ENCODE measurements at regions not wholly inside any gene's neighbourhood (a gene's known extent, or its start where the extent isn't known, plus 50 kb on each side); places are given as distances from the start of the nearest gene placed in this dataset.

DNA sequence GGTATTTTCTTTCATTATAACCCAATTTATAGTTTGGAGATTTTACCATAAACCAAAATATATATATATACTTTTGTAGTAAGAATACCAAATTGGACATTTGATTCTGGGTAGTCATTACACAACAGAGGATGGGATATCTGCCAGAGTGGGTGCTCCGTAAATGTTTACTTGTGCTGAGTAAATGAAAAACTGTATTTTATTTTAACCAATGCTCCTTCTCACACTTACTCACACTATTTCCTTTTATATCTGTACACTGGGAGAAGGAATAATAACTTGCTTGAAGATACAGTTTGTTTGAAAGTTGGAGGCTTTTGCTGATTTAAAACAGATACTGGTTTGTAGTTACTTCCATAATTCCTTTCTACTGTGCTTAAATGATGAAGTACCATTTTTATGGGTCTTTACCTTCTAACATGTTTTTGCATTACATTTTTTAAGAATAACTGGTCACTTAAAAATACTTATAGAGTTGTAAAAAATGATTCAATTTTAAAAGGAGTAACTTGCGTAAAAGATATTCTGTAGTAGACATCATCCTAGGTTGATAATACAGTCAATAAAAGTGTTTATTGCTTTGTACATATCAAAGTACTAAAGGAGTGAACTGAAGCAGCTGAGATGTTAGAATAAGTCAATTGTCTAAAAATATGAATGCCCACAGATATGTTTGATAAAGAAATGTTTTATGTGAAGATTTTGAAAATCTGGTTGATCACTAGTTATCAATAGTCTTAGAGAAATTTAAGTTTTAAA is 411.7 kb downstream of the UTRN start:
- no peak for DNase-seq

DNA sequence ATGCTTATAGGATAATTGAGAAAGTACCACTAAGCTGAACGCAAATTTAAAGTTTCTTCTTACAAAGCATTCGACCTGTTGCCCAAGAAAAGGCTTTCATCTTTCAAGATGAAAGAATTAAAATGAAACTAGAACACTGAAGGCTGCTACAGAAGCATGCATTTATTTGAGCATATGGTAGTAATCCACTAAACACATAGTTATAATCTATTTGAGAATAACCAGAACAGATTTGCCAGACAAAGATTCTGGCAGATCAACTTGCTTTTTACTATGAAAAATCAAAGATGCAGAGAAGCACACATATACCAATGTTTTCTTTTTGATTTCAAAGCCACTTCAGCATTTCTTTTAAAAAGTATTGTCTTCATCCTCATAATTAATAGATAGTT is 412.2 kb downstream of the UTRN start:
- no peak for DNase-seq

GRCh38 chr6:144697801-144698200 is 412.7 kb downstream of the UTRN start:
- DNase-seq, result no peak

GRCh38 chr6:144702781-144703180 is 417.6 kb downstream of the UTRN start:
- no peak for DNase-seq

GRCh38 chr6:144710207-144710606 is 425.1 kb downstream of the UTRN start:
- peak; percentile 94 for DNase-seq

DNA sequence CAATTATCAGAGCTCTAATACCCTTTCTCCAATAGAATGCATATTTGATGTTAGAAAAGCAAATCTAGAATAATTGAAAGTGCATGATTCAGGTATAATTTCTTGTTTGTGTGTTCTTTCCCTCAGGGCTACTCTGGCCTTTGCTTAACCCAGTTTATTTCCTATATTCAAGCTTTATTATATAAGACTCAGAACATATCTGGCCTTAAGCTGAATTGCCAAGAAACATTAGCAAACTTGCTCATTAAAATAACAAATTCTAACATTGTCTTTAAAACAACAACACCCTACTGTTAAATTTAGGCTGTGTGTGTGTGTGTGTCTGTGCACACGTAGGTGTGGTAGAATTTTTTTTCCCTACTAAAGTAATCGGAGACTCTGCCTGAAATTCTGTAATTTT is 426.5 kb downstream of the UTRN start:
- no peak for DNase-seq

DNA sequence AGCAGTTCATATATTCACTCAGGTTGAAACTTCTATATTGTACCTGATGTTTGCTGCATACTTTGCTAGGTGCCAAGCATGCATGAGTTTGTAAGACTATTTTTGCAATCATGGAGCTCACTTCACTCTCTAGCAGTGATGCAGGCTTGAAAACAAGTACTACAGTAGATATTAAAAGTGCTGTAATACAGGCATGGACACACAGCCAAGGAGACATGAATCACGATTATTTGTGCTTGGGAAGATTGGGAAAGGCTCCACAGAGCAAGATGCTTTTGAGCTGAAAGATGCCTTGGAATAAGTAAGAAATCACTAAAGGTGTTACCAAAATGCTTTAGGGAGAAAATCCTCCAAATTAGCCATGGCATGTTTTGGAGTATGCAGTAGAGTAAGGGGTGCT is 427.4 kb downstream of the UTRN start:
- DNase-seq, result no peak

DNA sequence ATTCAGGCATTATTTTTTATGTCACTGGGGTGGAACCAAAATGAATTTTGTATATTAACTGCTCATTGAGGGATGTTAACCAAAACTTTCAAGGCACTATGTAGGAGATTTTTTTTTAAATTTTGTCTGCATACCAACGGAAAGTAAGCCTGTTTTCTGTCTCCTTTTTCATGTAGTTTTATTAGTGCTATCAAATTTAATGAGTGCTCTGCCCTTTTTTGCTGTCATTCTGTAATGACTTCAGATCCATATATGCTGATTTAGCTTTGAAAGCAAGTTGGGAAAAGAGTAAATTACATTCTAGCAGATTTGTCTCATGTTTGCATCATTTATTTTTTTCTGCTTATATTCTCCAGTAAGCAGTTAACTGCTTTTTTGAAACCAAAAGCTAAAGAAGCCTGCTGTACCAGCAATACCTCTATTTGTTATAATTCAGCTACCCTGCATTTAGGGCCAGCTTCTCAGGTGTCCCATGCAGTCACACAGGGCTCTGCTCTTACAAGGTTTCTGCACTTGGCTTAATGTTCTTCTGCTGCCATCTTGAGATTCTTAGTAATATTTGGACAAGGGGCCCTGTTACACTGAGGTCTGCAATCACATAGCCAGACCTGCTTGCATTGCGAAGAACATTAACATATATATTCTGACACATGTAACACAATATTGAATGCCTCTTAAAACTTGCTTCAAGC is 429.0 kb downstream of the UTRN start:
- DNase-seq, result no peak

- DNase-seq, result no peak
Measured at GRCh38 chr6:144715344-144715743, 430.2 kb downstream of the UTRN start.

DNA sequence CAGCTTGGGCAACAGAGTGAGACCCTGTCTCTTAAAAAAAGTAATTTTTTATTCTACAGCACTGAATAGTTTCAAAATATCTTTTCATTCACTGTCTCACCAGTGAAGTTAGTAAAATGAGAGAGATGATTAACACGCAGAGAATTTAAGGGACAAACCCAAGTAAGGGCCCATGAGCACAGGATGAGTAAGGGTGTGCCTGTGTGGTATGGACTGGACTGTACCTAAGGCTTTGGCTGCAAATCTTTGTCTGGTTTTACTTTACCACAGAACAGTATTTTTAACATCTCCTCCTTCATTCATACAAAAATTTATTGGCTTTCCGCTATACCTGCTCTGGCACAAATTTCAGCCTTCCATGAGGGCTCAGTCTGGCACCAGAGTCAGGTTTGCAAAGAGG is 433.3 kb downstream of the UTRN start:
- peak; percentile 76 for DNase-seq

GRCh38 chr6:144721232-144721631 is 436.1 kb downstream of the UTRN start:
- DNase-seq, result no peak

- DNase-seq, result peak; percentile 61
Measured at GRCh38 chr6:144722154-144722737, 437.1 kb downstream of the UTRN start.

GRCh38 chr6:144722925-144723324 is 437.8 kb downstream of the UTRN start:
- no peak for DNase-seq

GRCh38 chr6:144723431-144723830 is 438.3 kb downstream of the UTRN start:
- DNase-seq, result no peak

GRCh38 chr6:144724818-144725217 is 439.7 kb downstream of the UTRN start:
- no peak for DNase-seq

DNA sequence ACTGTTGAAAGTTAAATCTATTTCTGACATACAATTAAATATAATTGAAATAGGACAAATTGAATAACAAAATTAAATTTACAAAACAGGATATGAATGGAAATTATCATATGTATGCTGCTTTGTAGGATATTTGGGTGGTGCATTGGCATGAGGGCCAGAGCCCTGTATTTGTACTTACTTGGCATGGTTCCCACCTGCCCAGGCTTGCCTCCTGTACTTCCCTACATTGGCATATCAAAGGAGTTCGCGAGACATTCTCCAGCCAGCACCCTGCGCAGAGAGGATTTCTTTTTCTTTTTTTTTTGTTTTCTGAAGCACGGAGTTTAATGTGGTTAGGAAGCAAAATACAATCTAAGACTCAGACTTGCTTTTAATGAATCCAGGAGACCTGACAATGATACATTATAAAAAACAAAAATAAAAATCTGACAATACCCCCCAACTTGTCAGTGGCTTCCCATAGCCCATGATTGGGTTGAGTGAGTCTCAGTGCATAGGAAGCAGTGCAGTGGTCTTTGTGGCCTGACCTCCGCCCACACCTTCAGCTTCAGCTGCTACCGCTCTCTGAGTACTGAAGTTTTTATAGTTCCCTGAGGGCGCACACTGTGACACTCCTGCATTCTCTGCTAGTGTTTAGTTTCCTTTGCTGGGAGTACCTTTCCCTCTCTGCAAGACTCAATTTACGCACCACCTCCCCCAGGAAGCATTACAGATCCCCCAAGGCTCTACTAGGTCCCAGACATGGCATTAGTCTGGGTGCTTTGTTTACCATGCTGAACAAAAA is 440.8 kb downstream of the UTRN start:
- peak; percentile 32 for DNase-seq

DNA sequence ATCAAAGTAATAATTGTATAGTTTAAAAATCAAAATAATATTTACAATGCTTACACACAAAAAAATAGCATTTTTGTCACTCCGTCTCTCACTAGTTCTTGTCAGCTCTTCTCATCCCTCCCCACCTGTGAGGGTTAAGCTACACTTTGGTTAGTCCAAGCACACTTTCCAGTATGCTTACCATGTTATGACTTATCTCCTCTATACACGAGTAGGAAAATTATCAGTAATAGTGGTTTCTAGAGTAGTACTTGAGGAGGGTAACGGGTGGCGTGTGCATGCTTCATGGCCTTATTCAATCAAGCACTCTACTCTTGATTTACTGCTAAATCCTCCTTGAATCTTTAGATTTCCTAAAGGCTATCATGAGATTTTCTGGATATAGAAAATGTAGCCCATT is 443.7 kb downstream of the UTRN start:
- no peak for DNase-seq

DNA sequence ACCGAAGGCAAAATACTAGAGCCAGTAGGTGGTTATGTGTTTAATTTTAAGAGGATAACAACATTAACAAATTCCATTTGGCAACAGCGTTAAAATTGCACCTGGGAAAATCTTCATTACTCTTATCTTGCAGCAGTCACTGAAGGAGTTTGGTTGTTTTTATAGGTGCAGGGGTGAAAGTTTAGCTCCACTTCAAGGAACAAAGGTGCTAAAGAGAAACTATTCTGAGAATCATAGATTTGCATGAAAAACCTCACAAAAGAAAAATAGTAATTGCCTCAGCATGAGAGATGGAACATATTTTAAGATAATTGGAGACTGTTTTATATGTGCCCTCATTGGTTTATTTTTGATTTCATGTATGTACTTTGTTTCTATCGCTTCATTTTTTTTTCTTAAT is 444.4 kb downstream of the UTRN start:
- no peak for DNase-seq

DNA sequence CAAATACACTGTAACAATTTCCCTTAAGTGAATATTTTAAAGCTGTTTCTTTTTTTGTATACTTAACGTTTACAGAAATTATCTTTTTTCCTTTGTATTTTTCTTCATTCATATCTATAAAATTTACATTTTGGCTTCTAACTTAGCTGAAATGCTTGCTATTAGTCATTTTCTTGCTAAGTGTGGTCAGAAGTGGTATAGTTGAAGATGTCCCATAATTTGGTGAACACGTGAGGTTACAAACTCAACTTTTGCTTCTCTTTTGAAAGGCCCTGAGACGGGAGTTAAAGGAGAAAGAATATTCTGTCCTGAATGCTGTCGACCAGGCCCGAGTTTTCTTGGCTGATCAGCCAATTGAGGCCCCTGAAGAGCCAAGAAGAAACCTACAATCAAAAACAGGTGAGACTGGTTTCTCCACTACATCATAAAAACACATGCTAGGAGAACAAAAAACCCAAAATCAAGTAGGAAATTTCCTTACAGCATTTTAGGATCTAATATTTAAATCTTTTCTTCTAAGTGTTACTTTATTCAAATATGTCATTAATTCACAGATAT is 445.0 kb downstream of the UTRN start:
- no peak for DNase-seq

DNA sequence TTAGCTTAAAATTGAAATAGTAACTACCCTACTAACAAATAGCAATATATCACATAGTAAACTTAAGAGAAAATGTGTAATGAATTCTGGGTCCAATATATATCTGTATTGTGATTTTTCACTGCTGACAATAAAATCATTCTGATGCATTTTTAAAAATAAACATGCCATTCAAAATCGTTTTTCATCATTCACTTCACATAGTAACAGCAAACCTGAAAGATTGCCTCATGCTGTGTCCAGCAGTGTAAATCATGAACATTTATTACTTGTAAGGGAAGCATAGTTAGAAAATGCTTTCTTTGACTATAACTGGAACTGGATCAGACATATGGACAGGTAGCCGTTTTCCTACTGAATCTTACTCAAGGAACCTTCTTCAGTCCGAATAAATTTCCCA is 446.1 kb downstream of the UTRN start:
- no peak for DNase-seq

GRCh38 chr6:144736763-144737162 is 451.6 kb downstream of the UTRN start:
- DNase-seq, result no peak

DNA sequence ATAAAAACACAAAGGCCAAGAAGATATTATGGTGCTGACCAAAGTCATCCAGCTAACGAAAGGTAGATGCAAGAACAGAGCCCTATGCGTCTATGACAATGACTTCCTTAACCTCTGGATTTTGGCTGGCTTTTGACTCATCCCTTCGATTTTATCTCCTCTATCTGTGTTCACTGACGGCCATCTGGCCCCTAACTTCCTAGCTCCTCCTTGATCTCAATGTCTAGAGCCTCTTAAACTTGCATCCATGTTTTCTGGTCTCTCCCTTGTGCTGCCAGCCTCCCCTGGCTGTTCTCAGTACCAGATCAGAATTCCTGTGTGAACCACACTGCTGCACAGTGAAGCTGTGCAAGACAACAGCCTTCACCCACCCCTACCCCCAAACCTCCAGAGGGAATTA is 452.9 kb downstream of the UTRN start:
- no peak for DNase-seq

DNA sequence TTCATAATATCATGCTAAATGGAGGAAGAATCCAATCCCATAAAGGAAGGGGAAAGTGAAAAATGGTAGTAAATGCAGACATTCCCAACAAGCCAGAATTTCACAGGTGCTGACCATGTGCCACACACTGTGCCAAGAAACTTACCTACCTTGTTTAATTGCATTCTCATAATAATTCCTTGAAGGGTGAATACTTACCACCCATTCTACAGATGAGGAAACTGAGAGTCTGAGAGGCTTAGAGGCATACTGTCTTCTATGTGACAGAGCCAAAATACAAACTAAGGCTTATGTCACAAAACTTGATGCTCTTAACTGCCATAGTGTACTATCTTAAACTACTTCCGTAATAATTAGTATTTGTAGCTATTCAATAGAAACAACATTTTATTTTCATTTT is 454.7 kb downstream of the UTRN start:
- no peak for DNase-seq

Data from EL (cell line).